ENCODE measurements at regions not wholly inside any gene's neighbourhood (a gene's known extent, or its start where the extent isn't known, plus 50 kb on each side); places are given as distances from the start of the nearest gene placed in this dataset.

DNA sequence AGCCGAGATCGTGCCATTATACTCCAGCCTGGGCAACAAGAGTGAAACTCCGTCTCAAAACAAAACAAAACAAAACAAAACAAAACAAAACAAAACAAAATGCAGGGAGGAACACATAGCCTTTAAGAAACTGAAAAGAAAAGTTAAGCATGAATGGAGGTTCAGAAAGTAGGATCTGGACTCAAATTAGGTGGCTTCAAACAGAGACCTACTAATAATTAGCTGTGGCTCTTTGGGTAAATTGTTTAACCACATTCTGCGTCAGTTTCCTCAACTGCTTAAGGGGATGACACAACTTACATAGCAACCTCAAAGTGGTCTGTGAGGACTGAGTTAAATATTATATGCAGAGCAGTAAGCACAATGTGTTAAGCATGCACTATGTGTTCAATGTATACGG is 458.2 kb downstream of the ADGRL2 start:
- H3K9me3 ChIP-seq (ENCODE audit: control insufficient read depth, insufficient read depth, low read length): no peaks in the 10 kb centered on the region
- no peaks in the 10 kb centered on the region for H3K36me3 ChIP-seq (ENCODE audit: insufficient read depth, low read length)
- no peaks in the 10 kb centered on the region for H3K4me1 ChIP-seq (ENCODE audit: insufficient read depth, low read length)
- H3K9ac ChIP-seq (ENCODE audit: low read depth, low read length): no peak overlapping the region

DNA sequence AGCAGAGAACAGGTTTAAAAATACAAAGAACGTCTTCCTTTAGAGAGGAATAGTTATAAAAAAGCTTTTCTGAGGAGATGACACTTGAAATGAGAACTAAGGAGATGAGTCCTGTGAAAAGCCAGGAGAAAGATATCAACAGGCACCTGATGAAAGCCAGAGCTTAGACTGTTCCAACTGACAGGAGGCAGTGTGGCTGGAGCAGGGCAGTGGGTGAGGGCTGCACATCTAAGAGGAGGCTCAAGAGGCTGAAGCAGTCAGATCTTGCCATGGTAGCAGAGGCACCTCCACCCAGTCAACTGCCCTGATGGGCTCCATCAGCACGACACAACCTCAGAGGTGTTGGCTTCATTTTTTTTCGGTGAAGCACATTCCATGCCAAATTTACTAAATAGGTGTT is 445.3 kb downstream of the ADGRL2 start:
- H3K36me3 ChIP-seq (ENCODE audit: insufficient read depth, low read length): no peaks in the 10 kb centered on the region
- H3K9ac ChIP-seq (ENCODE audit: low read depth, low read length): no peak overlapping the region
- no peaks in the 10 kb centered on the region for H3K9me3 ChIP-seq (ENCODE audit: control insufficient read depth, insufficient read depth, low read length)
- H3K4me1 ChIP-seq (ENCODE audit: insufficient read depth, low read length): no peaks in the 10 kb centered on the region

GRCh38 chr1:82245345-82246014 is 444.7 kb downstream of the ADGRL2 start:
- no peaks in the 10 kb centered on the region for H3K36me3 ChIP-seq (ENCODE audit: insufficient read depth, low read length)
- H3K9me3 ChIP-seq (ENCODE audit: control insufficient read depth, insufficient read depth, low read length): no peaks in the 10 kb centered on the region
- H3K9ac ChIP-seq (ENCODE audit: low read depth, low read length): no peak overlapping the region
- no peaks in the 10 kb centered on the region for H3K4me1 ChIP-seq (ENCODE audit: insufficient read depth, low read length)

DNA sequence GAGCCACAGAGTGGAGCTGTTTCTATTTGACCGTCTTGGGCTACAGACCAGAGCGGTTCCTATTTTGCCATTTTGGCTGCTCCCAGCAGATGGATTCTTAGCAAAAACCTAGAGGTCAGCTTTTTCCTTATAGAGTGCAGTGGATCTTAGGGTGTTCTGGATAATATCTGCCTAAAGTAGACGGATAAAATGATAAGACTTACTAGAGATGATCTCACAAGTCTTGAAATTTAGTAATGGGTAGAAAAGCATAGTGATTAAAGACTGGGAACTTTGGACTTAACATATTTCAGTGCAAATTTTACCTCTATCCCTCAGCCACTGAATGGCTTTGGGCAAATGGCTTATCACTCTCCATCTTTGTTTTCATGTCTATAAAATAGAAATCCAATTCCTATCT is 439.8 kb downstream of the ADGRL2 start:
- H3K4me1 ChIP-seq (ENCODE audit: insufficient read depth, low read length): no peaks in the 10 kb centered on the region
- H3K36me3 ChIP-seq (ENCODE audit: insufficient read depth, low read length): no peaks in the 10 kb centered on the region
- H3K9ac ChIP-seq (ENCODE audit: low read depth, low read length): no peak overlapping the region
- H3K9me3 ChIP-seq (ENCODE audit: control insufficient read depth, insufficient read depth, low read length): no peaks in the 10 kb centered on the region

GRCh38 chr1:82230667-82231066 is 429.9 kb downstream of the ADGRL2 start:
- H3K9me3 ChIP-seq (ENCODE audit: control insufficient read depth, insufficient read depth, low read length): no peaks in the 10 kb centered on the region
- no peaks in the 10 kb centered on the region for H3K4me1 ChIP-seq (ENCODE audit: insufficient read depth, low read length)
- H3K36me3 ChIP-seq (ENCODE audit: insufficient read depth, low read length): no peaks in the 10 kb centered on the region
- H3K9ac ChIP-seq (ENCODE audit: low read depth, low read length): no peak overlapping the region

DNA sequence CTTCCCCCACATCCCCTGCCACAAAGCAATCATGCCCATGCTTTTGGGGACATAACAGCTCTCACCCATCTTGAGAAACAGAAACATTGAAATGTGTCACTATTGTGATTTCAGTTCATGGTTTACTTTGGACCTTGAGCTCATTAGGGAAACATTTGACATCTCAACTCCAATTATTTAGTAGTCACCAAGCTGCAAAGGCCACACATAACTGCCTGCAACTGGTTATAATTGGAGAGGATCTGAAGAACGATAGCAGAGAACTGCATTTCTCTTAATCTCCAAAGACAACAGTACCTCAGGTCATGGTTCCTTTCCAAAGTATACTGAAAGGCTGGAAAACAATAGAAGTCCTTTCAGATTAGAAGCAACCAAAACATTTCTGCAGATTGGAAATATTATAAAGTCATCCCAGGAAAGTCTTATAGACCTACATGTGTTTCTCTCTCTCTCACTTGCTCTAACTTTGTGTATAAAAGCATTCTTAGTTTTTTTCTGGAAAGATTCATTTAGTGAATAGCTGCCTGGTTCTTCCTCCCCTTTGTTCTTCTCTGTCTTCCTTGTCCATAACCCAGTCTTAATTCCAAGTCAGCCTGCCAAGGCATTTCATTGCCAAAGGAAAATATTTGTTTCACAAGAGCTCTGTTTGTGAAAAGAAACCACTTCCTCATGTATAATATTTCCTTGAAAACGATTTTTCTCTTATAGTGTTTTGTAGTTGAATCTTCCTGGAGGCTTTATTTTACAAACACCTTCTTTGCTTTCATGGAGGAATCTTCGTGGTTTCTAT is 426.8 kb downstream of the ADGRL2 start:
- H3K36me3 ChIP-seq (ENCODE audit: insufficient read depth, low read length): no peaks in the 10 kb centered on the region
- no peaks in the 10 kb centered on the region for H3K9me3 ChIP-seq (ENCODE audit: control insufficient read depth, insufficient read depth, low read length)
- no peaks in the 10 kb centered on the region for H3K4me1 ChIP-seq (ENCODE audit: insufficient read depth, low read length)
- H3K9ac ChIP-seq (ENCODE audit: low read depth, low read length): no peak overlapping the region

GRCh38 chr1:82226186-82226505 is 425.4 kb downstream of the ADGRL2 start:
- no peaks in the 10 kb centered on the region for H3K9me3 ChIP-seq (ENCODE audit: control insufficient read depth, insufficient read depth, low read length)
- H3K4me1 ChIP-seq (ENCODE audit: insufficient read depth, low read length): no peaks in the 10 kb centered on the region
- H3K9ac ChIP-seq (ENCODE audit: low read depth, low read length): no peak overlapping the region
- H3K36me3 ChIP-seq (ENCODE audit: insufficient read depth, low read length): no peaks in the 10 kb centered on the region

- Histone ChIP-seq H3K9ac (ENCODE audit: low read depth, low read length) (no peak overlapping the region), H3K36me3 (ENCODE audit: insufficient read depth, low read length) (no peaks in the 10 kb centered on the region), H3K9me3 (ENCODE audit: control insufficient read depth, insufficient read depth, low read length) (no peaks in the 10 kb centered on the region), H3K4me1 (ENCODE audit: insufficient read depth, low read length) (no peaks in the 10 kb centered on the region)
Observed at GRCh38 chr1:82225421-82226185, 424.9 kb downstream of the ADGRL2 start.

- no peaks in the 10 kb centered on the region for H3K36me3 ChIP-seq (ENCODE audit: insufficient read depth, low read length)
- no peaks in the 10 kb centered on the region for H3K9me3 ChIP-seq (ENCODE audit: control insufficient read depth, insufficient read depth, low read length)
- H3K4me1 ChIP-seq (ENCODE audit: insufficient read depth, low read length): no peaks in the 10 kb centered on the region
- H3K9ac ChIP-seq (ENCODE audit: low read depth, low read length): no peak overlapping the region
Observed at GRCh38 chr1:82223091-82223490, 422.4 kb downstream of the ADGRL2 start.

DNA sequence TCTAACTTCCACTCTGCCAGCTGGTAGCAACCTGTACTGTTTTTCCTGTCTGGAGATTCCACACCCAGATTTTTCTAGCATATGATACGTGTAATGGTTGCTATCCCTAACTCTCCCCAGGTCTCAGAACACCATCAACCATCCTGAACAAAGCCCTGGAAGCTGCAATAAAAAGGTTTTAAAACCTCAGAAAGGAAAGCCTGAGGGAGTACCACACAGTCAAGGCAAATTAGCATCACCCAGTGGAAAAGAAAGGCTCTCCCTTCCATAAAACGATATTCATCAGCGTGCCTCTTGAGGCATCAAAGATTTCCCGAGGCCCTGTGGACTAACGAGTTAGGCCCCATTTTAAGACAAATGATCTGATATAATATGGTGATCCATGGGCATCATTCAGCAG is 421.0 kb downstream of the ADGRL2 start:
- H3K4me1 ChIP-seq (ENCODE audit: insufficient read depth, low read length): no peaks in the 10 kb centered on the region
- H3K9ac ChIP-seq (ENCODE audit: low read depth, low read length): no peak overlapping the region
- no peaks in the 10 kb centered on the region for H3K36me3 ChIP-seq (ENCODE audit: insufficient read depth, low read length)
- H3K9me3 ChIP-seq (ENCODE audit: control insufficient read depth, insufficient read depth, low read length): no peaks in the 10 kb centered on the region

DNA sequence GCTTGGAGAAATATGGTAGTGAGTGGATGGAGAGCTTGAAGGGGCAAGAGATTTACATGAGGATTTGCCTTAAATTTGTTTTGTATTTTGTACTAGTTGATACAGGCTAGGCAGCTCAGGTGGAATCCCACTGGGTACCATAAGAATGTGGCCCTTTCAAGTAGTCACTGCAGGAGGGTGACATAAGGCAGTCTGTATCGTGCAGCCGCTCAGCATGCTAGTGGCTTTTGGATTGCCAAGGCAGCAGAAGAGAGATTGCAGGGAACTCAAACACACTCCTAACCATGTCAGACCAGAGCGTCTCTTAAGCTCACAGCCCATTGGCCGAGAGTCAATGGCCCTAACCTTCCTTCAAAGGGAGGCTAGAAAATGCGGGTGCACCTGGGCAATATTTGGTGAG is 420.0 kb downstream of the ADGRL2 start:
- Histone ChIP-seq H3K9me3 (ENCODE audit: control insufficient read depth, insufficient read depth, low read length) (no peaks in the 10 kb centered on the region), H3K36me3 (ENCODE audit: insufficient read depth, low read length) (no peaks in the 10 kb centered on the region), H3K4me1 (ENCODE audit: insufficient read depth, low read length) (no peaks in the 10 kb centered on the region), H3K9ac (ENCODE audit: low read depth, low read length) (no peak overlapping the region)

GRCh38 chr1:82219841-82220240 is 419.1 kb downstream of the ADGRL2 start:
- no peaks in the 10 kb centered on the region for H3K9me3 ChIP-seq (ENCODE audit: control insufficient read depth, insufficient read depth, low read length)
- no peaks in the 10 kb centered on the region for H3K36me3 ChIP-seq (ENCODE audit: insufficient read depth, low read length)
- no peak overlapping the region for H3K9ac ChIP-seq (ENCODE audit: low read depth, low read length)
- no peaks in the 10 kb centered on the region for H3K4me1 ChIP-seq (ENCODE audit: insufficient read depth, low read length)

DNA sequence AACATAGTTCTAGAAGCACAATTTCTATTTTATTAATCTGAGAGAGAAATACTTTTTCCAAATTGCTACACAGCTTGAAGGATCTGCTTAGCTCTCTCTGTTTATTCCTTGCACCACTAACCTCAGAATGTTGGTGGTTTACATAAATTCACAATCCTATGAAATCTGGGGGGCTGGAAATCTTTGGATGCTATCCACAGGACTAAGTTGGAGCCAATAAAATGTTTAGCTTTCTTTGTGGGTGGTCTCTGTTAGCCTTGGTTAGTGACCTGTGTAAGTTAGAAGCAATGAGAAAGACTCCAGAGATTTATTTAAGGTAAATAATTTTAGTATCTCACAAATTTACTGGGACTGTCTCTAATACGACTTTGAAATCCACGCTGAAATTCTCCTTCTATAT is 418.1 kb downstream of the ADGRL2 start:
- Histone ChIP-seq H3K36me3 (ENCODE audit: insufficient read depth, low read length) (no peaks in the 10 kb centered on the region), H3K4me1 (ENCODE audit: insufficient read depth, low read length) (no peaks in the 10 kb centered on the region), H3K9ac (ENCODE audit: low read depth, low read length) (no peak overlapping the region), H3K9me3 (ENCODE audit: control insufficient read depth, insufficient read depth, low read length) (no peaks in the 10 kb centered on the region)

- H3K9me3 ChIP-seq (ENCODE audit: control insufficient read depth, insufficient read depth, low read length): no peaks in the 10 kb centered on the region
- H3K4me1 ChIP-seq (ENCODE audit: insufficient read depth, low read length): no peaks in the 10 kb centered on the region
- H3K9ac ChIP-seq (ENCODE audit: low read depth, low read length): no peak overlapping the region
- H3K36me3 ChIP-seq (ENCODE audit: insufficient read depth, low read length): no peaks in the 10 kb centered on the region
Observed at GRCh38 chr1:82215853-82216175, 415.1 kb downstream of the ADGRL2 start.

All from ES-I3 (cell line).